Mucosa of descending colon (tissue), 3 donors: ENCODE measurements at regions not wholly inside any gene's neighbourhood (a gene's known extent, or its start where the extent isn't known, plus 50 kb on each side); places are given as distances from the start of the nearest gene placed in this dataset.

Source experiments
- ATAC-seq: fragments of 200-7000 bp; cut with Tn5 transposase; one replicate; pipeline ENCODE4 v1.9.1; 2020; ENCODE audit warnings: mild to moderate bottlenecking, moderate library complexity
- DNase-seq, 3 donors: peaks; one replicate each; pipeline ENCODE4 v3.0.0-alpha.2; 2020
- H3K36me3 ChIP-seq: fragments of 200-600 bp; one replicate; pipeline ENCODE4 v1.8.0; 2021; ENCODE audit warnings: low read depth, mild to moderate bottlenecking
- H3K4me1 ChIP-seq: fragments of 200-600 bp; one replicate; pipeline ENCODE4 v1.8.0; 2021; ENCODE audit warnings: low read depth, mild to moderate bottlenecking
- H3K4me3 ChIP-seq: fragments of 200-600 bp; one replicate; pipeline ENCODE4 v1.8.0; 2021; ENCODE audit warnings: mild to moderate bottlenecking
- H3K9me3 ChIP-seq: fragments of 200-600 bp; one replicate; pipeline ENCODE4 v1.8.0; 2021; ENCODE audit warnings: mild to moderate bottlenecking
- intact Hi-C, 2 donors: fragments of 100-400 bp; cut with DNase I in 1 of 2; cut with micrococcal nuclease in 1 of 2; formaldehyde crosslinking; loops; one replicate each; pipeline versions ENCODE4 v1.11.0 to v1.11.1; 2022; cut with DNase I, micrococcal nuclease
- TF ChIP-seq, protein P1 (sequence below): fragments of 200-600 bp; IDR thresholded peaks from one replicate; pipeline ENCODE4 v1.8.0; 2022; ENCODE audit warnings: antibody characterized with exemption, mild to moderate bottlenecking
- donor health status: DM: no; HTN: no; CAD: no; lungs with moderate emphysema.
- donor health status: DM: no; HTN: no; CAD: no.
- donor health status: DM: no; HTN: yes; CAD: no.

- intact Hi-C loops = no loop called here
- DNase-seq (peak; percentile 46 to 65 (median 63)), ATAC-seq (peak; percentile 94)
These were observed 61.7 kb upstream of the PSD2 start for GRCh38 chr5:139733698-139734538.

DNA sequence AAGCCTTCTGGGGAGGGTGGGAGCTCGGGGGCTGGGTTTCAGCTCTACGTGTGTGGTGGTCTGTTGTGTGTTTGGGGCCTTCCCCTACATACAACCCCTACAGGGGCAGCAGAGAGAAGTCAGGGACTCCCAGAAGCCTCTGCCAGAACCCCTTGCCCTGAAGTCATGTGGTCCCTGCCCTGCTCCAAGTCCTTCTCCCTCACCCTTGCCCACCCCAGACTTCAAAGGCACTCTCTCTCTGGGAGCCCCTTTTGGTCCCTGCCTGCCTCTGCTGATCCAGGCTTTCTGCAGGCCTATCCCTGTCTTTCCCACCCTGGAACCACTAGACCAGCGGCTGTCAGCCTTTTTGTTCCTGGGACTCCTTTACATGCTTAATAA, 61.1 kb upstream of the PSD2 start:
- intact Hi-C loops = no loop called here
- no peaks in the 10 kb centered on the region for H3K4me1 ChIP-seq
- no peak overlapping the region for H3K4me3 ChIP-seq
- no peaks in the 10 kb centered on the region for H3K9me3 ChIP-seq
- ATAC-seq = no peak
- TF ChIP-seq, protein P1, sequence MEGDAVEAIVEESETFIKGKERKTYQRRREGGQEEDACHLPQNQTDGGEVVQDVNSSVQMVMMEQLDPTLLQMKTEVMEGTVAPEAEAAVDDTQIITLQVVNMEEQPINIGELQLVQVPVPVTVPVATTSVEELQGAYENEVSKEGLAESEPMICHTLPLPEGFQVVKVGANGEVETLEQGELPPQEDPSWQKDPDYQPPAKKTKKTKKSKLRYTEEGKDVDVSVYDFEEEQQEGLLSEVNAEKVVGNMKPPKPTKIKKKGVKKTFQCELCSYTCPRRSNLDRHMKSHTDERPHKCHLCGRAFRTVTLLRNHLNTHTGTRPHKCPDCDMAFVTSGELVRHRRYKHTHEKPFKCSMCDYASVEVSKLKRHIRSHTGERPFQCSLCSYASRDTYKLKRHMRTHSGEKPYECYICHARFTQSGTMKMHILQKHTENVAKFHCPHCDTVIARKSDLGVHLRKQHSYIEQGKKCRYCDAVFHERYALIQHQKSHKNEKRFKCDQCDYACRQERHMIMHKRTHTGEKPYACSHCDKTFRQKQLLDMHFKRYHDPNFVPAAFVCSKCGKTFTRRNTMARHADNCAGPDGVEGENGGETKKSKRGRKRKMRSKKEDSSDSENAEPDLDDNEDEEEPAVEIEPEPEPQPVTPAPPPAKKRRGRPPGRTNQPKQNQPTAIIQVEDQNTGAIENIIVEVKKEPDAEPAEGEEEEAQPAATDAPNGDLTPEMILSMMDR = no peak
- DNase-seq = no peak
- H3K36me3 ChIP-seq = no peaks in the 10 kb centered on the region

More at GRCh38 chr5:139733698-139734538, 61.7 kb upstream of the PSD2 start:
- TF ChIP-seq, protein P1 = no peak
- Histone ChIP-seq H3K4me1 (no peaks in the 10 kb centered on the region), H3K9me3 (no peaks in the 10 kb centered on the region), H3K36me3 (no peaks in the 10 kb centered on the region), H3K4me3 (no peak overlapping the region)

- no peaks in the 10 kb centered on the region for H3K4me1 ChIP-seq
- no peaks in the 10 kb centered on the region for H3K9me3 ChIP-seq
- H3K36me3 ChIP-seq = no peaks in the 10 kb centered on the region
- no peak overlapping the region for H3K4me3 ChIP-seq
- intact Hi-C loops = no loop called here
- TF ChIP-seq, protein P1 = no peak
- ATAC-seq = peak; percentile 4
- DNase-seq = no peak
These were observed 57.1 kb upstream of the PSD2 start for GRCh38 chr5:139738193-139739149.

DNA sequence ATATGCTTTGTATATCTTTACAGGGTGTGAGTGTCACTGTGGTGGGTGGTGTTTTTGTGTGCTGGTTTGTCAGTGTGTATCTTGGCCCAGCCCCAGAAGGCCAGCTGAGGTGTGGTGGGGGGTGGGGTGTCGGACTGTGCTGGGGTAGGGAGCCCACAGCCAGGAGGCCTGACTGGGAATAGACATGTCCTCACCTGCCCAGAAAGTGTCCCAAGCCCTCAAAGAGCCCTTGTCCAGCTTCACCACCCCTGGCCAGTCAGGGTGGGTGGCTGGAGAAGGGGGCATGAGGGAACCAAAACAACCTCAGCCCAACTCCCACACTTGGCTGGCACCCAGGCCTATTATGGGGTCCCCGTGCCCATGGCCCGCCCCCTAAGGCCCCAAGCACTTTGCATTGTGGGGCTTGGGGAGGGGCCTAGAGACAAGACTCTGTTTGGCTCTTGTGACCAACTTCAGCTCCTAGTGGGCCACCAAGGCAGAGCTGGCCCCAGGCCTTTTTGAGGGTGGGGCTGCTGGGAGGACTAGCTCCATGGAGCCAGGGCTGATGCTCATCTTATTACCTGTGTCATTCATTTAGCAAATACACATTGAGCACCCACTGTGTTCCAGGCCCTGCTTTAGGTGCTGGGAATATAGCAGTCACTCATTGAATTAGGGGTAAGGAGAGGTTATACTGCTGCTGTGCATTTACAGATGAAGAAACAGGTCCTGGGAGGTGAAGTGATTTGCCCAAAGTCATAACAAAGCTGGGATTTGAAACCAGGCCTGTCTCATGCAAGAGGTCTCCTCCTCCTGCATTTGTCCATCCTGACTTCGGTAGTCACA, 56.2 kb upstream of the PSD2 start:
- ATAC-seq (peak; percentile 44), DNase-seq (no peak)
- no peak overlapping the region for H3K4me3 ChIP-seq
- H3K4me1 ChIP-seq = no peaks in the 10 kb centered on the region
- intact Hi-C loops = no loop called here
- TF ChIP-seq, protein P1 = no peak
- no peaks in the 10 kb centered on the region for H3K36me3 ChIP-seq
- no peaks in the 10 kb centered on the region for H3K9me3 ChIP-seq
